ENCODE measurements at regions not wholly inside any gene's neighbourhood (a gene's known extent, or its start where the extent isn't known, plus 50 kb on each side); places are given as distances from the start of the nearest gene placed in this dataset.

- no peak for TF ChIP-seq POLR2A (IDR thresholded peaks at IDR 0.05)
- TF ChIP-seq, protein P1, sequence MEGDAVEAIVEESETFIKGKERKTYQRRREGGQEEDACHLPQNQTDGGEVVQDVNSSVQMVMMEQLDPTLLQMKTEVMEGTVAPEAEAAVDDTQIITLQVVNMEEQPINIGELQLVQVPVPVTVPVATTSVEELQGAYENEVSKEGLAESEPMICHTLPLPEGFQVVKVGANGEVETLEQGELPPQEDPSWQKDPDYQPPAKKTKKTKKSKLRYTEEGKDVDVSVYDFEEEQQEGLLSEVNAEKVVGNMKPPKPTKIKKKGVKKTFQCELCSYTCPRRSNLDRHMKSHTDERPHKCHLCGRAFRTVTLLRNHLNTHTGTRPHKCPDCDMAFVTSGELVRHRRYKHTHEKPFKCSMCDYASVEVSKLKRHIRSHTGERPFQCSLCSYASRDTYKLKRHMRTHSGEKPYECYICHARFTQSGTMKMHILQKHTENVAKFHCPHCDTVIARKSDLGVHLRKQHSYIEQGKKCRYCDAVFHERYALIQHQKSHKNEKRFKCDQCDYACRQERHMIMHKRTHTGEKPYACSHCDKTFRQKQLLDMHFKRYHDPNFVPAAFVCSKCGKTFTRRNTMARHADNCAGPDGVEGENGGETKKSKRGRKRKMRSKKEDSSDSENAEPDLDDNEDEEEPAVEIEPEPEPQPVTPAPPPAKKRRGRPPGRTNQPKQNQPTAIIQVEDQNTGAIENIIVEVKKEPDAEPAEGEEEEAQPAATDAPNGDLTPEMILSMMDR (IDR thresholded peaks at IDR 0.05): no peak
Measured at GRCh38 chr6:141203902-141204575, 928.7 kb upstream of the GJE1 start.
